ENCODE measurements at regions not wholly inside any gene's neighbourhood (a gene's known extent, or its start where the extent isn't known, plus 50 kb on each side); places are given as distances from the start of the nearest gene placed in this dataset.

GRCh38 chr13:103525530-103525929, 459.3 kb upstream of the SLC10A2 start (continued):
- TF ChIP-seq CHD7 (IDR thresholded peaks at IDR 0.05; ENCODE audit: insufficient replicate concordance, low read length) = no peak
- TF ChIP-seq HDAC2 (IDR thresholded peaks at IDR 0.05; ENCODE audit: borderline replicate concordance in 1 of 2, low read depth in 2 of 2, low read length in 2 of 2) = no peak
- no peak for TF ChIP-seq TAF7 (optimal IDR thresholded peaks at IDR 0.05; ENCODE audit: borderline replicate concordance, low read depth, low read length)
